Mucosa of descending colon (tissue), 3 donors: ENCODE measurements at regions not wholly inside any gene's neighbourhood (a gene's known extent, or its start where the extent isn't known, plus 50 kb on each side); places are given as distances from the start of the nearest gene placed in this dataset.

Experiments used
- ATAC-seq: fragments of 200-7000 bp; cut with Tn5 transposase; one replicate; pipeline ENCODE4 v1.9.1; 2020; ENCODE audit warnings: mild to moderate bottlenecking, moderate library complexity
- DNase-seq, 3 donors: peaks; one replicate each; pipeline ENCODE4 v3.0.0-alpha.2; 2020
- H3K36me3 ChIP-seq: fragments of 200-600 bp; one replicate; pipeline ENCODE4 v1.8.0; 2021; ENCODE audit warnings: low read depth, mild to moderate bottlenecking
- H3K4me1 ChIP-seq: fragments of 200-600 bp; one replicate; pipeline ENCODE4 v1.8.0; 2021; ENCODE audit warnings: low read depth, mild to moderate bottlenecking
- H3K4me3 ChIP-seq: fragments of 200-600 bp; one replicate; pipeline ENCODE4 v1.8.0; 2021; ENCODE audit warnings: mild to moderate bottlenecking
- H3K9me3 ChIP-seq: fragments of 200-600 bp; one replicate; pipeline ENCODE4 v1.8.0; 2021; ENCODE audit warnings: mild to moderate bottlenecking
- CTCF ChIP-seq: fragments of 200-600 bp; IDR thresholded peaks from one replicate; pipeline ENCODE4 v1.8.0; 2022; ENCODE audit warnings: antibody characterized with exemption, mild to moderate bottlenecking
- intact Hi-C, 2 donors: fragments of 100-400 bp; cut with DNase I in 1 of 2; cut with micrococcal nuclease in 1 of 2; formaldehyde crosslinking; loops; one replicate each; pipeline versions ENCODE4 v1.11.0 to v1.11.1; 2022; cut with DNase I, micrococcal nuclease
- donor health status: DM: no; HTN: no; CAD: no; lungs with moderate emphysema.
- donor health status: DM: no; HTN: no; CAD: no.
- donor health status: DM: no; HTN: yes; CAD: no.

- no peaks in the 10 kb centered on the region for H3K4me1 ChIP-seq
- no peak overlapping the region for H3K4me3 ChIP-seq
- TF ChIP-seq CTCF, result no peak
- no peaks in the 10 kb centered on the region for H3K9me3 ChIP-seq
- intact Hi-C loops, result no loop called here
- DNase-seq, result no peak
- ATAC-seq, result no peak
- no peaks in the 10 kb centered on the region for H3K36me3 ChIP-seq
Measured at GRCh38 chr2:194700116-194700515, 956.9 kb upstream of the SLC39A10 start.

GRCh38 chr2:194698012-194698411 lies 959.0 kb upstream of the SLC39A10 start:
- no peak for TF ChIP-seq CTCF
- Histone ChIP-seq H3K4me1 (no peaks in the 10 kb centered on the region), H3K9me3 (no peaks in the 10 kb centered on the region), H3K4me3 (no peak overlapping the region), H3K36me3 (no peaks in the 10 kb centered on the region)
- DNase-seq (no peak), ATAC-seq (no peak)
- intact Hi-C loops, result no loop called here

- Histone ChIP-seq H3K9me3 (no peaks in the 10 kb centered on the region), H3K4me3 (no peak overlapping the region), H3K36me3 (no peaks in the 10 kb centered on the region), H3K4me1 (no peaks in the 10 kb centered on the region)
- intact Hi-C loops, result no loop called here
- TF ChIP-seq CTCF, result no peak
- ATAC-seq, result no peak
- DNase-seq, result no peak
Measured at GRCh38 chr2:194697439-194697838, 959.6 kb upstream of the SLC39A10 start.

GRCh38 chr2:194696690-194697089 lies 960.3 kb upstream of the SLC39A10 start:
- ATAC-seq (peak; percentile 28), DNase-seq (no peak)
- no peaks in the 10 kb centered on the region for H3K36me3 ChIP-seq
- H3K4me1 ChIP-seq, result no peaks in the 10 kb centered on the region
- intact Hi-C loops, result no loop called here
- H3K4me3 ChIP-seq, result no peak overlapping the region
- H3K9me3 ChIP-seq, result no peaks in the 10 kb centered on the region
- no peak for TF ChIP-seq CTCF

GRCh38 chr2:194686569-194686968 lies 970.5 kb upstream of the SLC39A10 start:
- no peak for TF ChIP-seq CTCF
- DNase-seq (no peak), ATAC-seq (no peak)
- Histone ChIP-seq H3K9me3 (no peaks in the 10 kb centered on the region), H3K4me3 (no peak overlapping the region), H3K36me3 (no peaks in the 10 kb centered on the region), H3K4me1 (no peaks in the 10 kb centered on the region)
- intact Hi-C loops, result no loop called here

GRCh38 chr2:194674043-194674442 lies 983.0 kb upstream of the SLC39A10 start:
- Histone ChIP-seq H3K4me1 (no peaks in the 10 kb centered on the region), H3K36me3 (no peaks in the 10 kb centered on the region), H3K4me3 (no peak overlapping the region), H3K9me3 (no peaks in the 10 kb centered on the region)
- intact Hi-C loops, result no loop called here
- TF ChIP-seq CTCF, result no peak
- no peak for DNase-seq
- no peak for ATAC-seq
